Activated T-helper 17 cell treated with anti-CD3 and anti-CD28 coated beads, Interleukin-2, amount 50 U/mL, for 72 hours (primary cell): ENCODE measurements at regions not wholly inside any gene's neighbourhood (a gene's known extent, or its start where the extent isn't known, plus 50 kb on each side); places are given as distances from the start of the nearest gene placed in this dataset.

ENCODE experiments used
- ATAC-seq: fragments of 150-1000 bp; cut with Tn5 transposase; replicated peaks from 2 replicates; pipeline ENCODE4 v1.10.0; 2021; ENCODE audit warnings: mild to moderate bottlenecking, moderate library complexity
- H3K27ac Mint-ChIP-seq: one replicate; pipeline ENCODE4 v1.8.0; 2022; ENCODE audit warnings: mixed read lengths
- H3K27me3 Mint-ChIP-seq: one replicate; pipeline ENCODE4 v1.8.0; 2022; ENCODE audit warnings: mixed read lengths
- H3K36me3 Mint-ChIP-seq: one replicate; pipeline ENCODE4 v1.8.0; 2022; ENCODE audit warnings: low read depth, mild to moderate bottlenecking, mixed read lengths
- H3K4me1 Mint-ChIP-seq: one replicate; pipeline ENCODE4 v1.8.0; 2022; ENCODE audit warnings: mixed read lengths
- H3K4me3 Mint-ChIP-seq: one replicate; pipeline ENCODE4 v1.8.0; 2022; ENCODE audit warnings: mild to moderate bottlenecking, mixed read lengths
- H3K9me3 Mint-ChIP-seq: one replicate; pipeline ENCODE4 v1.8.0; 2022; ENCODE audit warnings: mixed read lengths

- H3K4me1 Mint-ChIP-seq = no peaks in the 10 kb centered on the region
- no peak overlapping the region for H3K27ac Mint-ChIP-seq
- H3K27me3 Mint-ChIP-seq = peaks cover 60% of the 10 kb centered on the region
- H3K4me3 Mint-ChIP-seq = no peak overlapping the region
- H3K9me3 Mint-ChIP-seq = no peaks in the 10 kb centered on the region
- no peak for ATAC-seq
- no peaks in the 10 kb centered on the region for H3K36me3 Mint-ChIP-seq
Measured at GRCh38 chr7:26534649-26535482, 243.2 kb downstream of the SNX10 start.

GRCh38 chr7:26535483-26536007, 243.9 kb downstream of the SNX10 start:
- no peaks in the 10 kb centered on the region for H3K36me3 Mint-ChIP-seq
- no peak overlapping the region for H3K27ac Mint-ChIP-seq
- no peak for ATAC-seq
- H3K9me3 Mint-ChIP-seq = no peaks in the 10 kb centered on the region
- H3K4me3 Mint-ChIP-seq = no peak overlapping the region
- H3K27me3 Mint-ChIP-seq = peaks cover 63% of the 10 kb centered on the region
- no peaks in the 10 kb centered on the region for H3K4me1 Mint-ChIP-seq

DNA sequence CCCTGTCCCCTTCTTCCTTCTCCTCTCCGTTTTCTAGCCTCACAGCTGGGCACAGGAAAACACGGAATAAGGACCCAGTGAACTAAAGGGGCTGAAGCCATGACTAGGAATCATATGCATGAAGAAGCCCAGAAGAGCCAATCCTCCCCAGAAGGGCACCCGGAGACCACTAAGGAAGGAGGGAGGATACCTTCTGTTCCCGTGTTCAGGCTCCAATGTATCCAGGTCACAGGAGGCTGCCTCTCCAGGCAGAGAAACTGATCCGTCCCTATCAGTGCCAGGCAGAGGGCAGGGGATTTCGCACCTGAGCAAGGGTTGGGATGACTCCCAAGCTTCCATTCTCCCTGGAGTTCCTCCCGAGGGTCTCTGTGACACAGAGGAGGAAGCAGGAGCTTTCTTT, 246.6 kb downstream of the SNX10 start:
- Mint-ChIP-seq H3K27me3 (peaks cover 54% of the 10 kb centered on the region), H3K4me1 (no peaks in the 10 kb centered on the region), H3K9me3 (no peaks in the 10 kb centered on the region), H3K27ac (no peak overlapping the region), H3K4me3 (no peak overlapping the region), H3K36me3 (no peaks in the 10 kb centered on the region)
- ATAC-seq = no peak

- peaks cover 57% of the 10 kb centered on the region for H3K27me3 Mint-ChIP-seq
- H3K4me1 Mint-ChIP-seq = no peaks in the 10 kb centered on the region
- ATAC-seq = no peak
- no peaks in the 10 kb centered on the region for H3K9me3 Mint-ChIP-seq
- H3K27ac Mint-ChIP-seq = no peak overlapping the region
- no peaks in the 10 kb centered on the region for H3K36me3 Mint-ChIP-seq
- no peak overlapping the region for H3K4me3 Mint-ChIP-seq
Measured at GRCh38 chr7:26538689-26539088, 247.0 kb downstream of the SNX10 start.

- Mint-ChIP-seq H3K27ac (no peak overlapping the region), H3K27me3 (peaks cover 54% of the 10 kb centered on the region), H3K4me3 (no peak overlapping the region), H3K36me3 (no peaks in the 10 kb centered on the region), H3K4me1 (no peaks in the 10 kb centered on the region), H3K9me3 (no peaks in the 10 kb centered on the region)
- ATAC-seq = no peak
Measured at GRCh38 chr7:26543340-26543739, 251.7 kb downstream of the SNX10 start.

DNA sequence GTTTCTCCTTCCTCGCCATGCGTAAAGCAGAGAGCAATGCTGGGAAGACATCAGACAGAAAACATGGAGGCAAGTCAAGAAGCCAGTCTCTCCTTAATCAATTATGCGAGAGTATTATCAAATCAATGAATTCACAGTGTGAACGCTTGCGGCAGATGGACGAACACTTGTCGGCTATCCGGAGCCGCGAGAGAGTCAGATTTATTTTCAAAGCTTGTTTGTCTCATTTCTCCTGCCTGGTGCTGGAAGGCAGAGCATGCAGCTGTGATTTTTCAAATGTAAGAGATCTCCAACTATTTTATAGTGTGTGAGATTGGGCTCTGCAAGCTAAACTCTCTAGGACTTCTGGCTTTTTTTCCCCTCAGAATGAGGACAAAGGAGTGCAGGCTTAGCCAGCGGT, 252.3 kb downstream of the SNX10 start:
- no peak overlapping the region for H3K27ac Mint-ChIP-seq
- H3K27me3 Mint-ChIP-seq = peaks cover 53% of the 10 kb centered on the region
- ATAC-seq = no peak
- H3K9me3 Mint-ChIP-seq = no peaks in the 10 kb centered on the region
- no peaks in the 10 kb centered on the region for H3K36me3 Mint-ChIP-seq
- no peak overlapping the region for H3K4me3 Mint-ChIP-seq
- H3K4me1 Mint-ChIP-seq = no peaks in the 10 kb centered on the region

- no peaks in the 10 kb centered on the region for H3K36me3 Mint-ChIP-seq
- no peaks in the 10 kb centered on the region for H3K4me1 Mint-ChIP-seq
- H3K4me3 Mint-ChIP-seq = no peak overlapping the region
- ATAC-seq = no peak
- H3K9me3 Mint-ChIP-seq = no peaks in the 10 kb centered on the region
- peaks cover 42% of the 10 kb centered on the region for H3K27me3 Mint-ChIP-seq
- H3K27ac Mint-ChIP-seq = no peak overlapping the region
Measured at GRCh38 chr7:26546508-26547053, 254.9 kb downstream of the SNX10 start.

GRCh38 chr7:26547156-26547555, 255.5 kb downstream of the SNX10 start:
- no peak overlapping the region for H3K27ac Mint-ChIP-seq
- no peak for ATAC-seq
- H3K36me3 Mint-ChIP-seq = no peaks in the 10 kb centered on the region
- H3K4me1 Mint-ChIP-seq = no peaks in the 10 kb centered on the region
- no peak overlapping the region for H3K4me3 Mint-ChIP-seq
- H3K9me3 Mint-ChIP-seq = no peaks in the 10 kb centered on the region
- peaks cover 41% of the 10 kb centered on the region for H3K27me3 Mint-ChIP-seq

- H3K27ac Mint-ChIP-seq = no peak overlapping the region
- peaks cover 39% of the 10 kb centered on the region for H3K27me3 Mint-ChIP-seq
- ATAC-seq = no peak
- H3K4me1 Mint-ChIP-seq = no peaks in the 10 kb centered on the region
- no peak overlapping the region for H3K4me3 Mint-ChIP-seq
- H3K36me3 Mint-ChIP-seq = no peaks in the 10 kb centered on the region
- no peaks in the 10 kb centered on the region for H3K9me3 Mint-ChIP-seq
Measured at GRCh38 chr7:26549281-26549944, 257.8 kb downstream of the SNX10 start.

DNA sequence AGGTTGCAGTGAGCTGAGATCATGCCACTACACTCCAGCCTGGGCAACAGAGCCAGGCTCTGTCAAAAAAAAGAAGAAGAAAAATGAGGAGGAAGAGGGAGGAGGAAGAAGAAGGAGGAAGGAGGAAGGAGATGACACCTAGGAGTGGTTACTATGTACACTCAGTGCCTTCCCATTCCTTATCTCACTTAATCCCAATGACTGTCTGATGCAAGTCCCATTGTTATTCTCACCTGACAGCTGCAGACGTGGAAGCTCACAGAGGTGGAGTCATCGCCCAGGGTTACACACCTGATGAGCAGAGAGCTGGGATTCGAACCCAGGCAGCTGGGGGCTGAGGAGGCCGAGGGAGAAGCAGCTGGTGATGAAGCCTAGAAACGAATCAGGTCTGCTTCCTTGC, 258.8 kb downstream of the SNX10 start:
- no peak overlapping the region for H3K4me3 Mint-ChIP-seq
- no peak for ATAC-seq
- H3K27me3 Mint-ChIP-seq = peaks cover 34% of the 10 kb centered on the region
- no peaks in the 10 kb centered on the region for H3K4me1 Mint-ChIP-seq
- no peaks in the 10 kb centered on the region for H3K36me3 Mint-ChIP-seq
- no peak overlapping the region for H3K27ac Mint-ChIP-seq
- no peaks in the 10 kb centered on the region for H3K9me3 Mint-ChIP-seq

GRCh38 chr7:26551740-26552139, 260.1 kb downstream of the SNX10 start:
- peaks cover 27% of the 10 kb centered on the region for H3K27me3 Mint-ChIP-seq
- no peaks in the 10 kb centered on the region for H3K36me3 Mint-ChIP-seq
- no peaks in the 10 kb centered on the region for H3K9me3 Mint-ChIP-seq
- no peak for ATAC-seq
- H3K4me3 Mint-ChIP-seq = no peak overlapping the region
- no peak overlapping the region for H3K27ac Mint-ChIP-seq
- H3K4me1 Mint-ChIP-seq = no peaks in the 10 kb centered on the region

DNA sequence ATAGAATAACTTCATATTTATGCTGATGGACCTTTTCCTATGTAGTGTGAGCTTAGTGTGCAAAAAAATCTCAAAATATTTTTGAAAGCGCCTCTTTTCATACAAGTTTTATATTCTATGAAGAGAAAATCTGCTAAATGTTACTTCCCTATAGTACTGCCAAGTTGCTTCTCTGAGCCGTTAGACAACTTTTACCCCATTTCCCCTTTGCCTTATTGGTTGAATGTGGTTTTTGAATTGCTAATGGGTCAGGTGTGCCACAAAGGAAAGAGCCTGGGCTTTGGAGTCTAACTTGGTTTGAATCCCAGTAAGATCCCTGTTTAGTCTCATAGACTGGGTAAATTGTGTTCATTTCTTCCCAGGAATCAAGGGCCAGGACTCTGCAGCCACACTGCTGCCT, 261.5 kb downstream of the SNX10 start:
- no peaks in the 10 kb centered on the region for H3K9me3 Mint-ChIP-seq

GRCh38 chr7:26553582-26553981, 261.9 kb downstream of the SNX10 start:
- no peaks in the 10 kb centered on the region for H3K36me3 Mint-ChIP-seq
- no peaks in the 10 kb centered on the region for H3K4me1 Mint-ChIP-seq
- no peak overlapping the region for H3K4me3 Mint-ChIP-seq
- no peak for ATAC-seq
- H3K27me3 Mint-ChIP-seq = peaks cover 25% of the 10 kb centered on the region
- H3K27ac Mint-ChIP-seq = no peak overlapping the region
- no peaks in the 10 kb centered on the region for H3K9me3 Mint-ChIP-seq

More for the DNA sequence above, 261.5 kb downstream of the SNX10 start:
- H3K27me3 Mint-ChIP-seq = peaks cover 28% of the 10 kb centered on the region
- H3K36me3 Mint-ChIP-seq = no peaks in the 10 kb centered on the region
- H3K4me3 Mint-ChIP-seq = no peak overlapping the region
- H3K27ac Mint-ChIP-seq = no peak overlapping the region
- ATAC-seq = no peak
- H3K4me1 Mint-ChIP-seq = no peaks in the 10 kb centered on the region

- no peak overlapping the region for H3K4me3 Mint-ChIP-seq
- H3K4me1 Mint-ChIP-seq = no peaks in the 10 kb centered on the region
- peaks cover 28% of the 10 kb centered on the region for H3K27me3 Mint-ChIP-seq
- H3K9me3 Mint-ChIP-seq = no peaks in the 10 kb centered on the region
- ATAC-seq = no peak
- no peaks in the 10 kb centered on the region for H3K36me3 Mint-ChIP-seq
- H3K27ac Mint-ChIP-seq = no peak overlapping the region
Measured at GRCh38 chr7:26554952-26555351, 263.3 kb downstream of the SNX10 start.
